H4 (cell line): ENCODE measurements at regions not wholly inside any gene's neighbourhood (a gene's known extent, or its start where the extent isn't known, plus 50 kb on each side); places are given as distances from the start of the nearest gene placed in this dataset.
A peak's percentile ranks its signal among the peaks of the same experiment; 100 is the strongest.
"Not testable (repeated sequence)": the region's sequence is repeated elsewhere in the genome, so short reads cannot be mapped to it uniquely, and the experiment has no call there.

Source experiments
- DNase-seq: peaks from one replicate; pipeline ENCODE4 v3.0.0-alpha.2; 2015; ENCODE audit warnings: low spot score

DNA sequence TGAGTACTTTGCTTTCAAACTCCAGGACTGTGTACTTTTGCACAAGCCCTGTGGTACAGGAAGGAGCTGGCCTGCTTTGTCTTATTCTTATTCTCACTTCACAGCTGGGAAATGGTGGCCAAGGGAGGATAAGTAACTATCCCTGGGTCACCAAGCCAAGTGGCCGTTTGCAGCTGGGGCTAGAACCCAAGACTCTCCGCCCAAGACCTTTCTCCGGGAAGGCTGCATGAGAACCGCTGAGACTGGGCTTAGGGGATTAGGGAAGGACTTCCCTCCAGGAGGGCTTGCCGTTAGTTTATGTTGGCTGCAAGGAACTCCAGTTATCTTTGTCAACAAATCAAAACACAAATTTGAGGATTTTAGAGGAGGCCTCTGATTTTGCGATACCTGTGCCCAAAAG lies 109.5 kb upstream of the ADRA1D start:
- DNase-seq, result no peak

DNA sequence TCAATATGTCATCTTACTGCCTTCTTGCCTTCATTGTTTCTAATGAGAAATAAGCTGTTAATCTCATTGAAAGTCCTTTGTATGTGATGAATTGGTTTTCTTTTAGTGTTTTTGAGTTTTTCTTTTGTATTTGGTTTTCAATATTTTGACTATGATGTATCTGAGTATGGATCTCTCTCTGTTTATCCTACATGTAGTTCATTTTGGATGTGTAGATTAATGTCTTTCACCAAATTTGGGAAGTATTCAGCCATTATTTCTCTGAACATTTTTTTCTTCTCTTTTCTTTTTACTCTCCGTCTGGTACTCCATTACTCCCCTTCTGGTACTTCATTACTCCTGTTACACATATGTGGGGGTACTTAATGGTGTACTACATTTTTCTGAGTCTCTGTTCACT lies 103.3 kb upstream of the ADRA1D start:
- DNase-seq, result no peak

DNA sequence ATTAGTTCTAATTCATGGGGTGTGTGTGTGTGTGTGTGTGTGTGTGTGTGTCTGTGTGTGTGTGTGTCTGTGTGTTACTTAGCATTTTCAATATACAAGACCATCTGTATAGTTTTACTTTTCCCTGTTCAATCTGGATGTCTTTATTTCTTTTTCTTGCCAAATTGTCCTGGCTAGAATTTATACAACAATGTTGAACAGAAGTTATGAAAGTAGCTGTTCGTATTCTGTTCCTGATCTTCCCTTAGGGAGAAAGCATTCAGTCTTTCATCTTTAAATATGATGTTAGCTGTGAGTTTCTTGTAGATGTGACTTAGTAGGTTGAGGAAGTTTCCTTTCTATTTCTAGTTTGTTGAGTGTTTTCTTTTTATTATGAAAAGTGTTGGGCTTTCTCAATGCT lies 101.0 kb upstream of the ADRA1D start:
- no peak for DNase-seq

DNA sequence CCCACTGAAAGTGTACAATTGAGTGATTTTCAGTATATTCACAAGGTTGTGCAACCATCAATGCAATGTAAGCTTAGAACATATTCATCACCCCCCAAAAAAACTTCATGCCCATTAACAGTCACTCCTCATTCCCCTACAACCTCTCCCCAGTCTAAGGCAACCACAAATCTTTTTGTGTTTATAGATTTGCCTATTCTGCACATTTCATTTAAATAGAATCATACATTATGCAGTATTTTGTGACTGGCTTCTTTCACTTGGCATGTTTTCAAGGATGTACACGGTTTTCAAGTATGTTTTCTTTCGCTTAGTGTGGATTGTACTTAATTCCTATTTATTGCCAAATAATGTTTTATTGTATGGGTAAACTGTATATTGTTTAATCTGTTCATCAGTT lies 95.6 kb upstream of the ADRA1D start:
- no peak for DNase-seq

DNA sequence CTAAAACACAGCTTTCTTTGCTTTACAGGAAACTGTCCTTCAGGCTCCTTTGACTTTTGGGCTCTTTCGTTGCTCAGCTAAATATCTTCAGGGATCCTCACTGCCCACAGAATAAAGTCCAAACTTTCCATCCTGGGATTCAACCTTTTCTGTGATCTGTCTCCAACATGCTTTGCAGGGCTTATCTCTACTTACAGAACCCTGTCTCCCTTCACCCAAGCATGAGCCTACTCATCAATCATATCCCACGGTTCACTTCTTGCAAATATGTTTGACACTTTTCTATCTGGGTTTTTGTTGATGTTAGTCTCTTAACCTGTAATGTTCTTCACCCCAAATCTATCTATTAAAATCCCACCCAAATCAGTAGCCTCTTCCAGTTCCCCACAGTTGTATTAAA lies 93.5 kb upstream of the ADRA1D start:
- no peak for DNase-seq

DNA sequence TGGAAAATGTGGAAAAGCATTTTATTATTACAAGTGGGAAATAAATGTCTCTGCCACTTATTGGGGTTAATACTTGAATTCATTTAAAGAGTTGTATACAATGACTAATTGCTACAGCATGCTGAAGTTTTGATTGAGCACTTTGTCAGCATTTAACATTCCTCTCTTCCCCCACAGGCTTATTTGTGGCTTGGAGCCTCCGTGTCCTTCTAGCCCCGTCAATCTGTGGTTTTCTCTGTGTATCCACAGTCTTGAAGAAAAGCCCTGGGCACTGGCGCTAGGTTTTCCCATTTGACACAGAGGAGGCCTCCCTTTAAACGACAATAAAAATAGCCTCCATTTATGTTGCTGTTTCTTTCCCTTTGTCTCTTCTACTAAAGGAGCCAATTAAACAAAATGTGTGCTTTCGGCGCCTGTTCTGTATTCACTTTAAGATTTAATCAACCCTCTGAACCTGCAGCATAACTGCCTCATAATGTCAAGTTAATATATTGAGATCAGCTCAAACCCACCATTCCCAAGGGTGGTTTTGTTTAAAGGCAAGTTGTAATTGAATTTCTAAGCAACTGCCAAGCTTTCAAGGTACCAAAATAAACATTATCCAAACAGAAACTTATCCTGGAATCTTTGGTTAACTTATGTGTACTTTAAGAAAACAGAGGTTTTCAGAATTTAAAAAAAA lies 92.9 kb upstream of the ADRA1D start:
- DNase-seq, result peak; percentile 87

DNA sequence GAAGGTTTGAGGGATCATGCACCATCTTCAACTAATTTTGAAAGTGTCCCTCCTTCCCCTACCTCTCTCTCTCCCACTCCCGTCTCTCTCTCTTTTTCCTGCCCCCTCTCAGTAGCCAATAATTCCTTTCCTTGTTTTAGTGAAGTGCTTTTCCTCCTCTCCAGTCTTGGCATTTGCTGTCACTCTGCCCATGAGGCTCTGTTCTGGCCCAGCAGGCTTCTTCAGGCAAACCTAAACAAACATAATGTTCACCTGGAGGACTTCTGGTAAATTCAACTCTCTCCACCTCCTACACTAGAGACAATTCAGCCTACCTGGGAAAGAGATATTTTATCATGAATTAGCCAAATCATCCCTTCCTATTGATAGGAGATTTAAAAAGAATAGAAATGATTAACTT lies 86.6 kb upstream of the ADRA1D start:
- DNase-seq, result no peak

DNA sequence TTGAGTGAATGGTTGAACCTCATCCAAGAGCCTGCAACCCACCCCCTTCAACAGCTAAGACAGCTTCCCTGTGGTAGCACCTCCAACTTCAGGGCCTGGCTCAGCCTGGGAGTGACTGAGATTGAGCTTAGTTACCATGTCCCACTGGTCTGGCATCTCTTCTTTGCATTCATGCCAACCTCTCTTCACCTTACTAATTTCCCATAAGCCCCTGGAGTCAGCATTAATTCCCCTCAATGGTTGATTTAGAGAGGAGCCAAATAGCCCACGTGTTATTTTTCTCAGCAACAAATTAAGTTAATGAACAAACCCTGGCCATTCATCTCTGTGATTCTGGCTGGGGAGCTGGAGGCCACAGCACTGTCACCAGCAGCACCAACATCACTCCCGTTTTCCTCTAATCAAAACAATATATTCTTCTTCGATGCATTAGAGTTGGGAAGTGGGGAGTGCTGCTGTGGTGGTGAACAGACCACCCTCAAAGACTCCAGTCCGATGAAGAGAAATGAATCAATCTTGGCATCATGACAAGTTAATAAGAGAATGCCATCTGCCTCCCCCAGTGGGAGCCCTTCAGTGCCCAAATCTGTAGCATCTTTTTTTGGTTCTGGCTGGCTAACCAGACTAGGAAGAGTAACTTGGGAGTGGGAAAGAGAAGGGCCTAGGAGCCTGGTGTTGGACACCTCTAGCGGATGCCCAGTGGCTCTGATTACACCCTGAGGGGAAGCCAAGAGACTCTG lies 83.2 kb upstream of the ADRA1D start:
- DNase-seq, result no peak

DNA sequence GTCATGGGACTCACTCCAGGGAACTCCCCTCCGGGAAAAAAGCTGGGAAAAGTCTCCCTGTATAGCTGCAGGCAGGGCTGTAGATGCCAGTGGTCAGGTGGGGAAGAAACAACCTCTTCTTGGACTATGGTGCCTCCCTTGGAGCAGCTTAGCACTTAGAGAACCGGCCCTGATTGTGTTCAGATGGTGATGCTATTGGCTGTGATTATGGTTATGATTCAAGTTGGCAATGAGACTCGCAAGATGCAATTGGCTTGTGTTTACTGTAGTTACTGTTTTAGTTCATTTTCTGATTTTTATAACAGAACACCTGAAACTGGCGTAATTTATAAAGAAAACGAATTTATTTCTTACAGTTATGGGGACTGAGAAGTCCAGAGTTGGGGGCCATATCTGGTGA lies 80.9 kb upstream of the ADRA1D start:
- DNase-seq, result no peak

DNA sequence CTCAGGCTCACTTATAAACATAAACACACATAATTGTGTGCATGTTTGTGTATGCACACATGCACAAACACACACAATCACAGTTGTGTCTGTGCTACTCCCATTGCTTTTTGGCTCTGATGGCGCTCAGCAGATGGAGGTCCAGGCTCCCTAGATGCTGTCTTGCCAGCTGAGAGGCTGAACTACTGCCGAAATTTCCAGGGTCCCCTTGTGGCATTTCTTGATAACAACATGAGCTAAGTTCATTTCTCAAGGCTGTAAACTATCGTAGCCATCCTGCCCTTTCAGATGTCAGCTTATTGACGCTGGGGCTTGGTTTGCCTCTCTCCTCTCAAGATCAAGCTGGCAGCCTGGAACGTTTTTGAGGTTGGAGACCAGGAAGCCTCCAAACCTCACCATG lies 80.1 kb upstream of the ADRA1D start:
- no peak for DNase-seq

DNA sequence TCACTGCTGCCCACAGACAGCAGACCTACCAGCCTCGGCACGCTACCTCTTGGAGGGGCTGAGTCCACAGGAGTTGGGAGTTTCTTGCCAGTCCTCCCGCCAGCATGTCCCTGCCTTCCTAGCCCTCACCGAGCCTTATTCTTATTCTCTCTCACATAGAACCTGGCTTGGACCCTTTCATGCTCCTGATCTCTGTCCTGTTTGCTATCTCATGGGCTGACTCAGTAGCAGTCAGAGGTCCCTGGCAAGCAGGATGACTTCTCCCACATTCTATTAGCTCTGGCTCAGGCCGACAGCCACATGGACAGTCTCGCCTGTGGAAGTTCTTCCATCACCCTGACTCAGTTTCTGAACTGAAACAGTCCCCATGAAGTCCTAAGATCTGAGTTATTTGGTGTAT lies 79.5 kb upstream of the ADRA1D start:
- DNase-seq, result no peak

DNA sequence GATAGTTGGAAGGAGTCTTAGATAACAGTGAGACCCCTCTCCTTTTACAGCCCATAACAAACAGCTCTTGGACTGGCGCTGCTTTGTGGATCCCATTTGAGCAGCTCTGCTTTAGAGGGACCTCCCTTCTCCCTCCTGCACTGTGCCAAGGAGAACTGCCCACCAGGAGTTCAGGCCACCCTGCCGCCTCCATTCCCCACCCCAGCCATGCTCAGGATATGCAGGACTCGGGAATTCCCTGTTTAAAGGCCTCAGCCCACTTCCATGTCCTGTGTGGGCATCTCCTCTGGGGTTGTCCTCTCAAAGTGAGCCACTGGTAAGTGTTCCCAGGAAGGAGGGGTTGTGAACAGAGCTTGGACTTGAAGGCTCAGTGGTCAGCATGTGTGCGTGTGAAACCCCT lies 78.9 kb upstream of the ADRA1D start:
- DNase-seq, result no peak

DNA sequence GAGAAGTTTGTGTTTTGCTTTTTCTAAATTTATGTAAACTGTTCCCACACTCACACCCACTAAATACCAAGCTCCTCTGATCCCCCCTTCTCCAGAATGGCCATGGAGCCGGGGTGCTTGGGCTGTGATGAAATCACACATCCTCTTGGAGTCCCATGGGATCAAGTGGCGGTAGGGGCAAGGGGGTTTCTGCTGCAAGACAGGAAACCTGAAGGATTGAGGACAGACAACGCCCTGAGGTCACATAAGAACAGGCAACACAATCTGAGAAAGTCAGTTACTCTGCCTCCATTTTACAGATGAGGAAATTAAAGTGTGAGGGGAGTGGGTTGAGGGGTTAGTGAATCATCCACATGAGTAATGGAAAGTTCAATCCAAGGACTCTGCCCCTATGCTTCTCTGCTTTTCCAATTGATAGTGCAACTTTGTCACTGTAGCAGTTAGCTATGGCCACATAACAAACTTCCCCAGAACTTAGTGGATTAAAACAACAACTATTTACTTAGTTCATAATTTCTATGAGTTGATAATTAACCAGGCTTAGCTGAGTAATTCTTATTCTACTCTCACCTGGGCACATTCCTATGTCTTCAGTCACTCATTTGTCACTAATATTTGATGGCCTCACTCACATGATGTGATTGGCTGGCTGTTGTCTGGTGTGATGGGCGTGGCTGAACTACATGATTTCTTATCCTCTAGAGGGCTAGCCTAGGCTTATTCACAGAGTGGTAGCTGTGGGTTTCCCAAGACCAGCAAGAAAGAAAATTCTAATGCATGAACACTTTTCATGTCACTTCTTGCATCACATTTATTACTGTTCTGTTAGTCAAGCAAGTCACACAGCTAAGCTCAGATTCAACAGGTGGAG lies 77.3 kb upstream of the ADRA1D start:
- DNase-seq, result no peak

DNA sequence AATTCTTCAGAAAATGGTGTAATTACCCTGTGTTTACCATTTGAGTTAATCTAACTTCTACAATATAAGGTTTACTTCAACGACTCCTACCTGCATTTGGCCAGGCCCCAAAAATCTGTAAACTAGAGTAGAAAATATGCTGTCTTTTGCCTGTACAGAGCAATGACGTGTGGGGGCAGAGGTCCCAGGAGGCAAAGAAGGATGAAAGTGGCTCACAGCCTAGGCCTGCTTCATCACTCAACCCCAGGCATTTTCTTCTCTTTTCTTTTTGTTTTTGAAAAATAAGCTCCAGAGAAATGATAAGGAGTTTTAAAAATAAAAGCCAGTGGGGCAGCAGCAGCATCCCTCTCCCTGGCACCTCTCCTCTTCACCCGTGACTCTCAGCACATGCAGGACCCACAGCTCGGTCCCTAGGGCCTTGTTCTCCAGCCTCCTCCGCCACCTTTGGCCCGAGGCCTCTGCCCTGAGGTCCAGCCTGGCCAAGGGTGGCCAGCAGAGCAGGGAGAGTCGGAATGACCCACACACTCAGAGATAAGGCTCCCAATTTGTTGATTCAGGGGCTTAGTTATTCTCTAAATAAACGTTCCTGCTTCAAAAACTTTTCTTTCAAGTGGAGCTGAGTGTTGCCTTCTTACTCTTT lies 76.6 kb upstream of the ADRA1D start:
- no peak for DNase-seq

DNA sequence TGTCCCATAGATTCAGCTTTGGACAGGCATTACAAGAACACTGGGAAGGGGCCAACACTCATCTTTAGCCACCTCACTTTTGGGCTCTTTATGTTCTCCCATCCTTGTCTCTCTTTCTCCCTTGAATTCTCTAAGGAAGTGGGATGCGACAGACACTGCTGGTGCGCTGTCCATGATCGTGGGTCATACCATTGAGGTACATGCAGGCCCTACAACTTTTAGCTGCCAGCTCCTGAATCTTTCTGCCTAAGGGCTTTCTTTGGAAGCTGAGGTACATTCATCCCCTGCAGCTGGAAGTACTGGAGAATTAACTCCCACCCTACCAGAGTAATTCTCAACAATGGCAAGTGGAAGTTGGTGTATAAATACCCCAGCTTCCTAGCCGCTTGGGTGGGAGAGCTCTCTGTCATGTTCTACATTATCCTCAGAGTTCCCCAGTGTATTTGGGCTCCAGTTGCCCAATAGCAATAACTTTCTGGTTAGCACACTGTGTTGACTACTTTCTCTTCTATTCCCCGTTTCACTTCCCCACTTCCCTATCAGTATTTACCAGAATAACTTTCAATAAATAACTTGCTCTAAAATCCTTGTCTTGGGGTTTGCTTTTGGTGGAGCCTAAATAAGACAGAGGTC lies 75.6 kb upstream of the ADRA1D start:
- DNase-seq, result no peak

DNA sequence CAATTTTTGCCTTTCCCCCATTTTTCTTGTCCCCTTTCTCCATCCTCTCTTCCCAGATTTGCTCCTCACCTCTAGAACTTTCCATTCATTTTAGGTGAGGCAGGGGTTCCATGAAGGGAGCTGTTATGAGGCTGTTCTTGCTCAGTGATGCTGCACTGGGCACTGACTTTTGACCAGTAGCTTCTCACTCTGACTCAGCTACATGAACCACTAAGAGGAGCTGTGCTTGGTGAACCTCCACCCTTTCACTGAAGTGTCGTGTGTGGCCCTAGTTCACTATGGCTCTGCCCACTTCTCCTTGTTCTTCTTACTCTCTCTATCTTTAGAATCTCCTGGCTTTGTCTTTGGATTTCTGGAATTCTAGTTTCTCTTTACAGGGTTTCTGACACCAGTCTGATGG lies 73.4 kb upstream of the ADRA1D start:
- DNase-seq, result no peak

DNA sequence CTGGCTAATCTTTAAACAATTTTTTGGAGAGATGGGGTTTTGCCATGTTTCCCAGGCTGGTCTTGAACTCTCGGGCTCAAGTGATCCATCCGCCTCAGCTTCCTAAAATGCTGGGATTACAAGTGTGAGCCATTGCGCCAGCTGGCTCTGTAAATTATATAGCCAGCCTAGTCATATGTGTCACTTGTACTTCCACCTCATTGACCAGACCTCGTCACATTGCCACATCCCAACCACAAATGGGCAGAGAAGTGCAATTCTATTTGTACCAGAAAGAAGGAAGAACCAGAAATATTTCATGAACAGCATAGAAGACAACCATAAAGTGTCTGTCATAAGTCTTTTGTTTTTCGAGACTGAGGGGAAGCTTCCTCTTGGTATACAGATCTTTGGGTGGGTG lies 71.2 kb upstream of the ADRA1D start:
- DNase-seq, result no peak

DNA sequence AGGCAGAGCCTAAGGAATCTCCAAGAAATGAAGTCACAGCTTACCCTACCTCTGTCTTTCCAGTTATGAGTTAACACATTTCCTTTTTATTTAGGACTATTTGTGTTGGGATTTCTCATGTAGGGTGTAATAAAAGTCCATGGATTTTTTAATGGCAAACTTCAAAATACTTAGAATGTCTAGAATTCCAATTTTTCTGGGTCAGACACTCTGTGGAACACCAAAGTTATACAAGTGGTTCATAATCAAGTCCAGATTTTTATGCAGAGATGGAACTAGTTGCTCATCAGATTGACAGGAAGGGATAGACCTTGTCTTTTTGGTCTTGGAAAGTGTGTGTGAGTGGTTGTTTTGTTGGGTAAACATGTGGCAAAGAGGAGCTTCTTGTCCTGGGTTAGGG lies 69.8 kb upstream of the ADRA1D start:
- no peak for DNase-seq

DNA sequence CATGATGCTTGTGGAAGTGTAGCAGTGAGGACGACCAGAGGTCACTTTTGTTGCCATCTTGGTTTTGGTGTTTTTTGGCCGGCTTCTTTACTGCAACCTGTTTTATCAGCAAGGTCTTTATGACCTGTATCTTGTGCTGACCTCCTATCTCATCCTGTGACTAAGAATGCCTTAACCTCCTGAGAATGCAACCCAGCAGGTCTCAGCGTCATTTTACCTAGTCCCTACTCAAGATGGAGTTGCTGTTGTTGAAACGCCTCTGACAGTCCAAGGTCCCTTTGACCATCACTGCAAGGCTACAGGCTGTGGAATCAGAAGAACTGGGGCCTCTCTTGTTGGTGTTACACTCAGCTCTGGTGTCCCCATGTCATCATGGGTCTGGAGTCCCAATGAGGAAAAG lies 61.5 kb upstream of the ADRA1D start:
- not testable (repeated sequence) for DNase-seq

DNA sequence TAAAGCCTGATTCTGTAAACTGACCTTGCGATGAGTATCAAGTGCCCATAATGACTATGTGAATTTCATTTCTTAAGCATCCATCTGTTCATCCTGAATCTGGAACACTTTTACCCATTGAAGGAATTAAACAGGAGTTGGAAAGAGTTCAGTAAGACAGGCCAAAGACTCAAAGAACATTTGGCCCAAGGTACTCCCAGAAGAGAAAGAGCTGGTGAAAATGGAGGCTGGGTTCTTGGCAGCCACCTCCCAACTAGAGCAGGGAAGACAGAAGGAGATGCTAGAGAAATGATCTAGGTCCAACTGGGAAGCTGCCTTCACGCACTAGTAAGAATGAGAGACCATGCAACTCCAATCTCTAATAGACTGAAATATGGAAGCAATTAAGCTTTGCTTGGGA lies 57.1 kb upstream of the ADRA1D start:
- DNase-seq, result no peak

DNA sequence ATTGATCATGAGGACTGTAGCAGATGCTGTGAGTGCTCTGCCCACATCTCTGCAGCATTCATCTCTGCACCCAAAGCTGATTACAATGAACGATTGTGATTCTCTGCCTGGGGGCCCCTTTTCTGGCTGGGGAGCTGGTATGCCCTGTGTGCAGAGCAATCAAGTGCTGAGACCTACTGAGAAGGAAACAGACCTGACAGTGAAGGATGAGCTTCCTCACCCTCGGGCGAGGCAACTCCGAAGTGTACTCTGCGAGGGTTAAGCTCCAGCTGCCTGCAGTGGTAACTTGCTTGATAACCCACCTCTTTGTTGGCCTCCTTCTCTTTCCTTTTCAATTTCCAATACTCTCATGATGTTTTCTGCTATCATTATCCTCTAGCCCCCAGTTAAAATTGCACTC lies 56.0 kb upstream of the ADRA1D start:
- no peak for DNase-seq

DNA sequence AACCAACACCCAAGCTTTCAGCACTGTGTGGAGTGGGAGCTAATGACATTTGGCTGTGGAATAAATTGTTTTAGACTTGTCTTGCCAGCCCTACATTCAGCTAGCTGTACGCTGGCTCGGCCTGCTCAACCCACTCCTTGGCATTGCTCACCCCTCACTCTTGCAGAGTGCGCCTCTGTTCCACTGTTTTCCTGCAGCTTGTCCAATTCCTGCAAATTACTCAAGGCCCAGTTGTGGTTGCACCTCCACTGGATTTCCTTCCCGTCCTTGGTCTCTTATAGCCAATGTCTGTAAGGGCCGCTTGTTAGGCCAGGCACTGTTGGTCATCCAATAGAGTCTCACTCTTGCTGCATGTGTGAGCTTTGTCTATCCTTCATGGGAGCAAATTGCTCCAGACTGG lies 55.5 kb upstream of the ADRA1D start:
- no peak for DNase-seq
